ENCODE measurements at regions not wholly inside any gene's neighbourhood (a gene's known extent, or its start where the extent isn't known, plus 50 kb on each side); places are given as distances from the start of the nearest gene placed in this dataset.

DNA sequence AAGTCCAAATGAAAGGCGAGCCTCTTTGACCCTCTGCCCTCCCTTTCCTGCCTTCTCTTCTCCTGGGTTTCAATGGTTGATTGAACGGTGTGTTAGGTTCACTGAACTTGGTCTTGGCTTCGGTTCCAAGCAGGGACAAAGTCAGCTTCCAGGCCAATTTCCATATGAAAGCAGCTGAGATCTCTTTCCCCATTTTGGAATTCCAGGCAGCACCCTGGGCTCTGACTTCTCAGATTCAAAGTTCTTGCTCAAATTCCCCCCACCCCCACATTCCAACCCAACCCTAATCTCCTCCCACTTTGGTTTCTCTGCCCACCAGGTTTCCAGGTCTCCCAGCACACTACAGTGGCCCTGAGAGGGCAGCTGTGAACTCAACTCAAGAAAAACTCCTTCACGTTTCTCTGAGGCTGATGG, 231.0 kb downstream of the INSIG2 start:
- Histone ChIP-seq H3K27ac (ENCODE audit: low read depth in 1 of 2, low read length in 2 of 2) (no peak overlapping the region), H3K36me3 (ENCODE audit: insufficient read depth, low read length) (no peaks in the 10 kb centered on the region), H3K9me3 (ENCODE audit: control insufficient read depth in 1 of 2, insufficient read depth in 1 of 2, low read length in 2 of 2) (no peaks in the 10 kb centered on the region), H3K4me3 (ENCODE audit: low read length) (no peak overlapping the region), H3K4me1 (ENCODE audit: insufficient read depth, low read length) (no peaks in the 10 kb centered on the region), H3K27me3 (ENCODE audit: control insufficient read depth in 1 of 2, insufficient read depth in 2 of 2, low read length in 2 of 2) (peaks cover 0 to 11% of the 10 kb centered on the region in 2 experiments)
- Mint-ChIP-seq H3K27me3 (peaks cover 23% of the 10 kb centered on the region), H3K36me3 (ENCODE audit: low read depth) (no peaks in the 10 kb centered on the region), H3K4me3 (no peak overlapping the region), H3K4me1 (ENCODE audit: low read depth) (no peaks in the 10 kb centered on the region), H3K9me3 (no peaks in the 10 kb centered on the region), H3K27ac (no peak overlapping the region)
- ChIA-PET POLR2A (no interaction called here), CTCF (no interaction called here)
- ATAC-seq (ENCODE audit: poor library complexity): no peak
- TF ChIP-seq, protein P1, sequence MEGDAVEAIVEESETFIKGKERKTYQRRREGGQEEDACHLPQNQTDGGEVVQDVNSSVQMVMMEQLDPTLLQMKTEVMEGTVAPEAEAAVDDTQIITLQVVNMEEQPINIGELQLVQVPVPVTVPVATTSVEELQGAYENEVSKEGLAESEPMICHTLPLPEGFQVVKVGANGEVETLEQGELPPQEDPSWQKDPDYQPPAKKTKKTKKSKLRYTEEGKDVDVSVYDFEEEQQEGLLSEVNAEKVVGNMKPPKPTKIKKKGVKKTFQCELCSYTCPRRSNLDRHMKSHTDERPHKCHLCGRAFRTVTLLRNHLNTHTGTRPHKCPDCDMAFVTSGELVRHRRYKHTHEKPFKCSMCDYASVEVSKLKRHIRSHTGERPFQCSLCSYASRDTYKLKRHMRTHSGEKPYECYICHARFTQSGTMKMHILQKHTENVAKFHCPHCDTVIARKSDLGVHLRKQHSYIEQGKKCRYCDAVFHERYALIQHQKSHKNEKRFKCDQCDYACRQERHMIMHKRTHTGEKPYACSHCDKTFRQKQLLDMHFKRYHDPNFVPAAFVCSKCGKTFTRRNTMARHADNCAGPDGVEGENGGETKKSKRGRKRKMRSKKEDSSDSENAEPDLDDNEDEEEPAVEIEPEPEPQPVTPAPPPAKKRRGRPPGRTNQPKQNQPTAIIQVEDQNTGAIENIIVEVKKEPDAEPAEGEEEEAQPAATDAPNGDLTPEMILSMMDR (IDR thresholded peaks at IDR 0.05): no peak
- no peak for DNase-seq
- intact Hi-C loops (cut with DNase I, micrococcal nuclease): loop anchor here in 1 of 2 experiments (10.0 kb wide), 2 partner anchors 234 to 304 kb away; partner anchors contain the start of genes CCDC93 and INSIG2

DNA sequence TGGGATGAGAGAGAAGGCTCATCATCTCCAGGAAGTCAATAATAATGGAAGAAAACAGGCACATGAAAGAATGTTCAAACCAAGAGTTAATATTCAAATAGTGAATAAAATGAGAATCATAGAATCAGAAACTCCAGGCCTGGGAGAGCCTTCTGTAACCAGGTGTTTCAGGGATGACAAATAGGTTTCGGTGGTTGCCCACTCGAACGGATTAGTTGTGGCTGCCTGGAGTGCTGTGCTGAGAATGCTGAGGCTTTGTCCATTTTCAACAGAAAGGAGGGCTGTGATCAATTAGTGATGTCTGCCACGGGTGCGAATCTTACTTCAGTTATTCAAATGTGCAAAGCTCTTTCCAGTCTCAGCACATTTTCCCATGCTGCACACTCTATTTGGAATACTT, 227.3 kb downstream of the INSIG2 start:
- intact Hi-C loops (cut with DNase I, micrococcal nuclease): loop anchor here in 1 of 2 experiments (10.0 kb wide), 2 partner anchors 231 to 301 kb away; partner anchors contain the start of genes CCDC93 and INSIG2
- Histone ChIP-seq H3K36me3 (ENCODE audit: insufficient read depth, low read length) (no peaks in the 10 kb centered on the region), H3K27ac (ENCODE audit: low read depth in 1 of 2, low read length in 2 of 2) (no peak overlapping the region), H3K4me3 (ENCODE audit: low read length) (no peak overlapping the region), H3K4me1 (ENCODE audit: insufficient read depth, low read length) (peaks cover 6% of the 10 kb centered on the region), H3K9me3 (ENCODE audit: control insufficient read depth in 1 of 2, insufficient read depth in 1 of 2, low read length in 2 of 2) (no peaks in the 10 kb centered on the region), H3K27me3 (ENCODE audit: control insufficient read depth in 1 of 2, insufficient read depth in 2 of 2, low read length in 2 of 2) (peaks cover 0 to 6% of the 10 kb centered on the region in 2 experiments)
- DNase-seq: no peak
- no peak overlapping the region for H3K27ac Mint-ChIP-seq
- POLR2A ChIA-PET: no interaction called here
- H3K9me3 Mint-ChIP-seq: no peaks in the 10 kb centered on the region
- CTCF ChIA-PET: no interaction called here
- H3K4me3 Mint-ChIP-seq: no peak overlapping the region
- H3K4me1 Mint-ChIP-seq (ENCODE audit: low read depth): peaks cover 3% of the 10 kb centered on the region
- peaks cover 3% of the 10 kb centered on the region for H3K36me3 Mint-ChIP-seq (ENCODE audit: low read depth)
- peaks cover 7% of the 10 kb centered on the region for H3K27me3 Mint-ChIP-seq
- ATAC-seq (ENCODE audit: poor library complexity): no peak
- TF ChIP-seq, protein P1 (IDR thresholded peaks at IDR 0.05): no peak

DNA sequence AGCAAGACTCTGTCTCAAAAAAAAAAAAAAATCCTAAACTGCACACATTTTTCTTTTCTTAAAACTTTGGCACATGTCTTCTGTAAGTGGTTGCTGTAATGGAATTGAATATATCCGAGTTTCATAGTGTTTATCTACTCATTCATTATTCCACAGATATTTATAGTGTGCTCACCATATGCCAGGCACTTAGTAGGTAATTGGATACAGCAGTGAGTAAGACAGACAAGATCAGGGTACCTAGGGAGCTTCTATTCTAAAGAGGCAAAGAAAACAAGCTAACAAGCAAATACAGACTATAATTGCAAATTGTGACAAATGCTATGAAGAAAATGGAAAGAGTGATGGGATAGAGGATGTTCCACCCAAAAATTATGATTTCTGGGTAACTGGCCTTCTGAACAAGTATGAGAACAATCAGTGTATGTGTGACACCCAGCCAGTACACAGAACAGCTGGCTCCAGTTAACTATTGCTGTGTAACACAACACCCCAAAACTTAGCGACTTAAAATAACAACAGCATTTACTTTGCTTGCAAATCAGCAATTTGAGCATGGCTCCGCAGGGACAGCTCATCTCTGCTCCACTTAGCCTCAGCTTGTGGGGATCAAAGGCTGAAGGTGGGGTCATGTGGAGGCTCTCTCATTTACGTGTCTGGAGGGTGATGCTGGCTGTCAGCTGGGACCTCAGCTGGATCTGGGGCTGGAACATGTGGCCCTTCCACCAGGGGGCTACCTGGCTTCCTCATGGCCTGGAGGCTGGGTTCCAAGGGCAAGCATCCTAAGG, 224.9 kb downstream of the INSIG2 start:
- CTCF ChIA-PET: no interaction called here
- intact Hi-C loops (cut with DNase I, micrococcal nuclease): loop anchor here in 1 of 2 experiments (5.0 to 10.0 kb wide), 4 partner anchors 86 to 298 kb away; partner anchors contain the start of genes CCDC93 and INSIG2
- peak overlapping the region; percentile 52 for H3K27ac Mint-ChIP-seq

More for the DNA sequence above, 224.9 kb downstream of the INSIG2 start:
- H3K4me1 ChIP-seq (ENCODE audit: insufficient read depth, low read length): peaks cover 19% of the 10 kb centered on the region
- no peaks in the 10 kb centered on the region for H3K36me3 ChIP-seq (ENCODE audit: insufficient read depth, low read length)
- no peak overlapping the region for H3K27ac ChIP-seq (ENCODE audit: low read depth in 1 of 2, low read length in 2 of 2)
- Mint-ChIP-seq H3K27me3 (no peaks in the 10 kb centered on the region), H3K4me1 (ENCODE audit: low read depth) (peaks cover 22% of the 10 kb centered on the region), H3K9me3 (no peaks in the 10 kb centered on the region), H3K4me3 (peak overlapping the region; percentile 11), H3K36me3 (ENCODE audit: low read depth) (peaks cover 3% of the 10 kb centered on the region)
- TF ChIP-seq, protein P1 (IDR thresholded peaks at IDR 0.05): peak; percentile 26
- ATAC-seq (ENCODE audit: poor library complexity): no peak
- DNase-seq: peak in 1 of 14 experiments; percentile 27
- no peaks in the 10 kb centered on the region for H3K27me3 ChIP-seq (ENCODE audit: control insufficient read depth in 1 of 2, insufficient read depth in 2 of 2, low read length in 2 of 2)
- POLR2A ChIA-PET: interaction anchor here (0.5 kb wide), 1 partner anchor 213 kb away, joined by 3 read pairs; no protein-coding TSS in a partner anchor
- no peak overlapping the region for H3K4me3 ChIP-seq (ENCODE audit: low read length)
- no peaks in the 10 kb centered on the region for H3K9me3 ChIP-seq (ENCODE audit: control insufficient read depth in 1 of 2, insufficient read depth in 1 of 2, low read length in 2 of 2)
